Nephron (organoid): ENCODE measurements at regions not wholly inside any gene's neighbourhood (a gene's known extent, or its start where the extent isn't known, plus 50 kb on each side); places are given as distances from the start of the nearest gene placed in this dataset.
"Not testable (repeated sequence)": the region's sequence is repeated elsewhere in the genome, so short reads cannot be mapped to it uniquely, and the experiment has no call there.

ENCODE experiments used
- H3K27ac Mint-ChIP-seq, 3 experiments: 2 replicates each; pipeline ENCODE4 v1.8.0; 2020; ENCODE audit warnings: mixed read lengths in 3 of 3, mild to moderate bottlenecking in 2 of 3, moderate library complexity in 1 of 3
- H3K27me3 Mint-ChIP-seq: 2 replicates; pipeline ENCODE4 v1.8.0; 2021; ENCODE audit warnings: low read depth, mild to moderate bottlenecking, moderate library complexity, mixed read lengths
- H3K36me3 Mint-ChIP-seq: 2 replicates; pipeline ENCODE4 v1.8.0; 2020; ENCODE audit warnings: low read depth, mixed read lengths
- H3K4me1 Mint-ChIP-seq: 2 replicates; pipeline ENCODE4 v1.8.0; 2020; ENCODE audit warnings: mixed read lengths
- H3K4me3 Mint-ChIP-seq, 3 experiments: 2 replicates each; pipeline ENCODE4 v1.8.0; 2020; ENCODE audit warnings: mild to moderate bottlenecking in 3 of 3, mixed read lengths in 3 of 3, moderate library complexity in 2 of 3
- H3K9me3 Mint-ChIP-seq: 2 replicates; pipeline ENCODE4 v1.8.0; 2020; ENCODE audit warnings: mixed read lengths
- TF ChIP-seq, protein P1 (sequence below), 3 experiments: fragments of 200-600 bp; sonication (generic); IDR thresholded peaks; one replicate each; pipeline ENCODE4 v1.5.0; 2021; ENCODE audit warnings: antibody characterized with exemption in 3 of 3; ENCODE audit not compliant: unreplicated experiment in 3 of 3

GRCh38 chr20:40037511-40037910, 651.5 kb downstream of the MAFB start:
- H3K27me3 Mint-ChIP-seq, result no peaks in the 10 kb centered on the region
- H3K27ac Mint-ChIP-seq, result no peak overlapping the region
- no peaks in the 10 kb centered on the region for H3K9me3 Mint-ChIP-seq
- H3K4me3 Mint-ChIP-seq, result no peak overlapping the region
- H3K36me3 Mint-ChIP-seq, result no peaks in the 10 kb centered on the region
- TF ChIP-seq, protein P1, sequence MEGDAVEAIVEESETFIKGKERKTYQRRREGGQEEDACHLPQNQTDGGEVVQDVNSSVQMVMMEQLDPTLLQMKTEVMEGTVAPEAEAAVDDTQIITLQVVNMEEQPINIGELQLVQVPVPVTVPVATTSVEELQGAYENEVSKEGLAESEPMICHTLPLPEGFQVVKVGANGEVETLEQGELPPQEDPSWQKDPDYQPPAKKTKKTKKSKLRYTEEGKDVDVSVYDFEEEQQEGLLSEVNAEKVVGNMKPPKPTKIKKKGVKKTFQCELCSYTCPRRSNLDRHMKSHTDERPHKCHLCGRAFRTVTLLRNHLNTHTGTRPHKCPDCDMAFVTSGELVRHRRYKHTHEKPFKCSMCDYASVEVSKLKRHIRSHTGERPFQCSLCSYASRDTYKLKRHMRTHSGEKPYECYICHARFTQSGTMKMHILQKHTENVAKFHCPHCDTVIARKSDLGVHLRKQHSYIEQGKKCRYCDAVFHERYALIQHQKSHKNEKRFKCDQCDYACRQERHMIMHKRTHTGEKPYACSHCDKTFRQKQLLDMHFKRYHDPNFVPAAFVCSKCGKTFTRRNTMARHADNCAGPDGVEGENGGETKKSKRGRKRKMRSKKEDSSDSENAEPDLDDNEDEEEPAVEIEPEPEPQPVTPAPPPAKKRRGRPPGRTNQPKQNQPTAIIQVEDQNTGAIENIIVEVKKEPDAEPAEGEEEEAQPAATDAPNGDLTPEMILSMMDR (IDR thresholded peaks at IDR 0.05; ENCODE audit: unreplicated experiment in 3 of 3), result no peak
- H3K4me1 Mint-ChIP-seq, result no peaks in the 10 kb centered on the region

DNA sequence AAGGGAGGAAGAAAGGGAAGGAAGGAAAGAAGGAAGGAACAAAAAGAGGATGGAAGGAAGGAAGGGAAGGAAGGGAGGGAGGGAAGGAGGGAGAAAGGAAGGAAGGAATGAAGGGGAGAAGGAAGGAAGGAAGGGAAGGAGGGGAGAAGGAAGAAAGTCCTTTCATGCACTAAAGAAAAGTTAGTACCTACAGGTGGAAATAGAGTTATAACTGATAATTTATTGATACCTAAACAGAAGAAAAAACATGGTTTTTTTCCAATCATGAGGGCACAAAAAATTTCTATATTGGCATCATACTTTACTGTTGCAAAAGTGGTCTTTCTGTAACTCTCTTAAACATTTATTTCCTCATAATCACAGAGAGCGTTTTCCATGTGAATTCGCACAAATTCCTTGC, 659.4 kb downstream of the MAFB start:
- Mint-ChIP-seq H3K36me3 (no peaks in the 10 kb centered on the region), H3K4me1 (no peaks in the 10 kb centered on the region), H3K27ac (no peak overlapping the region), H3K27me3 (no peaks in the 10 kb centered on the region), H3K4me3 (no peak overlapping the region), H3K9me3 (peaks cover 2% of the 10 kb centered on the region)
- TF ChIP-seq, protein P1 (IDR thresholded peaks at IDR 0.05; ENCODE audit: unreplicated experiment in 3 of 3), result no peak

DNA sequence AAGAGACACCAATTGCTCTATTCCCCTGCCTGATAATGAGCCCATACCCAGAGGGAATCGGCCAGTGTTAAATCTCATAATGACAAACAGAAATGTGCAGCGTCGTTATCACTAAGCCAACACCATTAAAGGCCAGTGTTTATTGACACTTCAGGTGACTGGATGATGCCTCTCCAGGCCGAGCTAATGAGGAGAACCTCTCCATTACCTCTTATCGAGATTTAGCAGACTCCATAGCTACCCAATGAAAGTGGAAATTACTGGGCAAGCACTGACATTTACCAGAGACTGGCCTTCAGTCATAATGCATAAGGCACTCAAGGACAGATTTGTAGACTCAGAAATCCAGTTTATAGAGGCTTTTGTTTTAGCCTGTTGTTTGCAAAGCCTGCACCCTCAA, 669.5 kb downstream of the MAFB start:
- Mint-ChIP-seq H3K4me3 (no peak overlapping the region), H3K27ac (no peak overlapping the region), H3K27me3 (peaks cover 8% of the 10 kb centered on the region), H3K9me3 (no peaks in the 10 kb centered on the region), H3K36me3 (no peaks in the 10 kb centered on the region), H3K4me1 (no peaks in the 10 kb centered on the region)
- TF ChIP-seq, protein P1 (IDR thresholded peaks at IDR 0.05; ENCODE audit: unreplicated experiment in 3 of 3), result no peak

GRCh38 chr20:40017765-40018164, 671.3 kb downstream of the MAFB start:
- Mint-ChIP-seq H3K27me3 (peaks cover 3% of the 10 kb centered on the region), H3K4me3 (no peak overlapping the region), H3K4me1 (no peaks in the 10 kb centered on the region), H3K27ac (no peak overlapping the region), H3K9me3 (no peaks in the 10 kb centered on the region), H3K36me3 (peaks cover 2% of the 10 kb centered on the region)
- TF ChIP-seq, protein P1 (IDR thresholded peaks at IDR 0.05; ENCODE audit: unreplicated experiment in 3 of 3), result no peak

DNA sequence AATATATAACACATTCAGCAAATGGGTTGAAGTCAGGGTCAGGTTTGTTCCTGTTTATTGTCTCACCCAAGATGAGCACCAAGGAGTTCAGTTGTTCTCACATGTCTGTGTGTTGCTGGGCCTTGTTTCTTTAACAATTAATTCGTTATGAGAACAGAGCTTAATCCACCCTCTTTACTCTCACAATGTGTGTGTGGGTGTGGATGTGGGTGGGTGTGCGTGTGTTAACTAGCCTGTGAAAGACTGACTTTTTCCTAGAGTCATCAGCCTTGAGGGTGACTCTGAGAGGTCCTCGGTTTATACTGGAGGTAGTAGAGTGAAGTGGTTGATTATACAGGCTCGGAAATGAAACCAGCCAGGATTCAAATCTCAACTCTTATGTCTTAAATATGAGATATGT, 672.1 kb downstream of the MAFB start:
- Mint-ChIP-seq H3K4me1 (no peaks in the 10 kb centered on the region), H3K36me3 (peaks cover 4% of the 10 kb centered on the region), H3K27me3 (peaks cover 3% of the 10 kb centered on the region), H3K4me3 (no peak overlapping the region), H3K27ac (no peak overlapping the region), H3K9me3 (no peaks in the 10 kb centered on the region)
- TF ChIP-seq, protein P1 (IDR thresholded peaks at IDR 0.05; ENCODE audit: unreplicated experiment in 3 of 3), result no peak

- Mint-ChIP-seq H3K27me3 (peaks cover 3% of the 10 kb centered on the region), H3K4me3 (no peak overlapping the region), H3K27ac (no peak overlapping the region), H3K4me1 (no peaks in the 10 kb centered on the region), H3K36me3 (peaks cover 4% of the 10 kb centered on the region), H3K9me3 (no peaks in the 10 kb centered on the region)
- TF ChIP-seq, protein P1 (IDR thresholded peaks at IDR 0.05; ENCODE audit: unreplicated experiment in 3 of 3), result no peak
These were observed 672.6 kb downstream of the MAFB start for GRCh38 chr20:40016392-40016791.

DNA sequence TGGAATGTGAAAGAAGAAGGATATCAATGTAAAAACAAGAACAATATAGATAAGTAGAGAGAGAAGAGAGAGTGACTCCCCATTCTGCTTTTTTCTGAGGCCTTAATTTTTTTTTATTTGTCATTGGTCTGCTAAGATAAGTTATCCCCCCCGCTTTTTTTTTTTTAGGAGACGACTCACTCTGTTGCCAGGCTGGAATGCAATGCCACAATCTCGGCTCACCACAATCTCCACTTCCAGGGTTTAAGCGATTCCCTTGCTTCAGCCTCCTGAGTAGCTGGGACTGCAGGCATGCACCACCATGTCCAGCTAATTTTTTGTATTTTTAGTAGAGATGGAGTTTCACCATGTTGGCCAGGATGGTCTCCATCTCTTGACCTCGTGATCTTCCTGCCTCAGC, 677.0 kb downstream of the MAFB start:
- H3K36me3 Mint-ChIP-seq, H3K9me3 Mint-ChIP-seq, H3K27ac Mint-ChIP-seq, H3K4me3 Mint-ChIP-seq, H3K27me3 Mint-ChIP-seq, H3K4me1 Mint-ChIP-seq: not testable (repeated sequence)
